ENCODE measurements at regions not wholly inside any gene's neighbourhood (a gene's known extent, or its start where the extent isn't known, plus 50 kb on each side); places are given as distances from the start of the nearest gene placed in this dataset.

GRCh38 chr3:178233371-178234071 lies 302.7 kb upstream of the KCNMB2 start:
- no peaks in the 10 kb centered on the region for H4K20me1 ChIP-seq (ENCODE audit: control insufficient read depth, insufficient read depth, low read depth, low read length)
- no peaks in the 10 kb centered on the region for H3F3A ChIP-seq (ENCODE audit: control insufficient read depth, insufficient read depth)
- no peaks in the 10 kb centered on the region for H3K9me2 ChIP-seq (replicated peaks; ENCODE audit: control insufficient read depth, low read length)
- TF ChIP-seq CTCF (IDR thresholded peaks at IDR 0.05; ENCODE audit: low read depth, low read length, poor library complexity, severe bottlenecking) = no peak
- TF ChIP-seq EZH2phosphoT487 (IDR thresholded peaks at IDR 0.05; ENCODE audit: borderline replicate concordance, low read length) = no peak
- H3K79me2 ChIP-seq (ENCODE audit: control insufficient read depth, low read length) = no peaks in the 10 kb centered on the region
- H3K4me2 ChIP-seq (ENCODE audit: low read length) = no peak overlapping the region
- no peaks in the 10 kb centered on the region for H3K27me3 ChIP-seq (ENCODE audit: control insufficient read depth, low read length)
- no peak overlapping the region for H3K4me3 ChIP-seq (ENCODE audit: low read length)
- no peaks in the 10 kb centered on the region for H3K4me1 ChIP-seq (ENCODE audit: control insufficient read depth, low read length)
- H3K36me3 ChIP-seq (ENCODE audit: control insufficient read depth, low read length) = no peaks in the 10 kb centered on the region
- no peaks in the 10 kb centered on the region for H3K9me3 ChIP-seq (ENCODE audit: control insufficient read depth, insufficient read depth, low read length)
- H3K27ac ChIP-seq (ENCODE audit: low read depth, low read length) = no peak overlapping the region

DNA sequence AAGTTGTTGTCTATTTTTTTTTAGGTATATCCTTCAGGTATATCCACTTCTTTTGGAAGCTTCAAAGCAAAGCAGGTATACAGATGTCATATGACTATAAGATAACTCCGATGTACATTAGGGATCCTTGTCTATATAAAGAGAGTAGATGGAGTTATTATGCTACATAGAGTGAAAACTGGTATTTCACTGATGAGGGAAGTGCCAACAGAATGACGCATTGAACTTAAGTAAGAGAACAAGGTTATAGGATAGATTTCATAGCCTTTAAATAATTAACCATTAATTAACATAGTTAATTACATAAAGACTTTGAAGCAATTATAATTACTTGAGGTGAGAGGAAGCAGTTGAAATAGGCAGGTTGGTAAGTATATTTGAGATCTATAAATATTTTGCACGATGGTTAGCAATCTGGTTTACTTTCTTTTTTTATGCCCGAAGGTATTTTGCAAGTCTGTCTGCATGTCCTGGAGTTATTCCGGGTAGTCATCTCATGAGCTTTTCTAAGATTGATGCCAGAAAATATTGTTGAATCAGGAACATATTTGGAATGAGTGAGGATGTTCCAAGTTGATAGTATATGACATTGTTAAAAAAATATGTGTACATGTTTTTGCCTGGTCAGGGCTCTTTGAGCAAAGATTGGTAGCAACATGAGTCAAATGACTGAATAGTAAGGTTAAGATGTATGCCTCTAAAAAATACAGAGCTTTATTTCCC lies 299.5 kb upstream of the KCNMB2 start:
- no peak for TF ChIP-seq EZH2phosphoT487 (IDR thresholded peaks at IDR 0.05; ENCODE audit: borderline replicate concordance, low read length)
- no peak for TF ChIP-seq CTCF (IDR thresholded peaks at IDR 0.05; ENCODE audit: low read depth, low read length, poor library complexity, severe bottlenecking)
- Histone ChIP-seq H3K4me1 (ENCODE audit: control insufficient read depth, low read length) (no peaks in the 10 kb centered on the region), H3K27ac (ENCODE audit: low read depth, low read length) (no peak overlapping the region), H4K20me1 (ENCODE audit: control insufficient read depth, insufficient read depth, low read depth, low read length) (no peaks in the 10 kb centered on the region), H3F3A (ENCODE audit: control insufficient read depth, insufficient read depth) (no peaks in the 10 kb centered on the region), H3K4me3 (ENCODE audit: low read length) (no peak overlapping the region), H3K36me3 (ENCODE audit: control insufficient read depth, low read length) (no peaks in the 10 kb centered on the region), H3K4me2 (ENCODE audit: low read length) (no peak overlapping the region), H3K9me3 (ENCODE audit: control insufficient read depth, insufficient read depth, low read length) (no peaks in the 10 kb centered on the region), H3K27me3 (ENCODE audit: control insufficient read depth, low read length) (no peaks in the 10 kb centered on the region), H3K9me2 (replicated peaks; ENCODE audit: control insufficient read depth, low read length) (no peaks in the 10 kb centered on the region), H3K79me2 (ENCODE audit: control insufficient read depth, low read length) (no peaks in the 10 kb centered on the region)

DNA sequence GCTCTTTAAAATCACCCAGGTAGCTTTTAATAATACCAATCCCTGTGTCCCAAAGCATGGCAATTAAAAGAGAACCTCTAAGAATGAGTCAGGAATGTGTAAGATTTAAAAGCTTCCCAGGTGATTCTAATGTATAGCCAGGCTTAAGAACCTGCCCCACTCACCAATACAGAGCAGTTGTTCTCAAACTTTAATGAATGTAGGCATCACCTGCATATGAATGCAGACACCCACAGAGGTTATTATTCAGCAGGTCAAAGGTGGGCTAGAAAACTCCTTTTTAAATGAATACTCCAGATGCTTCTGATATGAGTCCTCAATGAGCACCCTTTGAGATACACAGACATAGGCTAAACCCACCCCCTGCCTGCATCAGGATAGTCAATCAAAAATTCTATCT lies 298.1 kb upstream of the KCNMB2 start:
- no peaks in the 10 kb centered on the region for H3K27me3 ChIP-seq (ENCODE audit: control insufficient read depth, low read length)
- no peak overlapping the region for H3K27ac ChIP-seq (ENCODE audit: low read depth, low read length)
- TF ChIP-seq EZH2phosphoT487 (IDR thresholded peaks at IDR 0.05; ENCODE audit: borderline replicate concordance, low read length) (no peak), CTCF (IDR thresholded peaks at IDR 0.05; ENCODE audit: low read depth, low read length, poor library complexity, severe bottlenecking) (no peak)
- no peak overlapping the region for H3K4me2 ChIP-seq (ENCODE audit: low read length)
- H3K4me1 ChIP-seq (ENCODE audit: control insufficient read depth, low read length) = no peaks in the 10 kb centered on the region
- H3F3A ChIP-seq (ENCODE audit: control insufficient read depth, insufficient read depth) = no peaks in the 10 kb centered on the region
- H4K20me1 ChIP-seq (ENCODE audit: control insufficient read depth, insufficient read depth, low read depth, low read length) = no peaks in the 10 kb centered on the region
- no peaks in the 10 kb centered on the region for H3K36me3 ChIP-seq (ENCODE audit: control insufficient read depth, low read length)
- H3K79me2 ChIP-seq (ENCODE audit: control insufficient read depth, low read length) = no peaks in the 10 kb centered on the region
- no peak overlapping the region for H3K4me3 ChIP-seq (ENCODE audit: low read length)
- H3K9me3 ChIP-seq (ENCODE audit: control insufficient read depth, insufficient read depth, low read length) = no peaks in the 10 kb centered on the region
- H3K9me2 ChIP-seq (replicated peaks; ENCODE audit: control insufficient read depth, low read length) = no peaks in the 10 kb centered on the region
